HG03060 (cell line): ENCODE measurements at regions not wholly inside any gene's neighbourhood (a gene's known extent, or its start where the extent isn't known, plus 50 kb on each side); places are given as distances from the start of the nearest gene placed in this dataset.

Experiments
- ATAC-seq: cut with Tn5 transposase; IDR thresholded peaks from one replicate; pipeline ENCODE4 v1.9.1; 2021; ENCODE audit warnings: low read depth, moderate number of reproducible peaks; ENCODE audit not compliant: unreplicated experiment

GRCh38 chr16:79543219-79543618 is 57.3 kb downstream of the MAF start:
- ATAC-seq: no peak

DNA sequence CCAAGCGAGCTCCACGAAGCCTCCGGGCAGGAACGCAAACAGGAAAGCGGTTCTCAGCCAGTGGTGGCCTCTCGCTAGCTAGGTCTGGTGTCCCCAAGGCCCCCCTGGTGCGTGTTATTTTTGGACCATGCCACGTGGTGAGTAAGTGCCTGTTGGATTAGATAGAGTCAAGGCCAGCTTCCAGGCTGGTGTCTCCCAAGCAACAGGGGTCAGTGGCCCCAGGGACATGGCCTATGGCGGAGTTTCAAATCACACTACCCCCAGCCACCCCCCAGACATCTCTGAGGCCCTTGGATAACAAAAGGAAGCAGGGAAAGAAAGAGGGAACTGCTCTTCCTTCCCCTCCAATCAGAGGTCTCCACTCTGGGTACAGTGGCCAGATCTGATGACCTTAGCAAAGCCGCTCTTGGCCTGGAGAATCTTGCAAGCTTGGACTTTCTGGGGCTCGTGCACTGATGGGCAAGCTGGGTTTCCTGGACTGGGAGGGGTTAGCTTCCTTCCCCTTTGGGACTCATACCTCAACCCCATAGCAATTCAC is 58.2 kb downstream of the MAF start:
- ATAC-seq: no peak

GRCh38 chr16:79540825-79541595 is 59.5 kb downstream of the MAF start:
- ATAC-seq: no peak

DNA sequence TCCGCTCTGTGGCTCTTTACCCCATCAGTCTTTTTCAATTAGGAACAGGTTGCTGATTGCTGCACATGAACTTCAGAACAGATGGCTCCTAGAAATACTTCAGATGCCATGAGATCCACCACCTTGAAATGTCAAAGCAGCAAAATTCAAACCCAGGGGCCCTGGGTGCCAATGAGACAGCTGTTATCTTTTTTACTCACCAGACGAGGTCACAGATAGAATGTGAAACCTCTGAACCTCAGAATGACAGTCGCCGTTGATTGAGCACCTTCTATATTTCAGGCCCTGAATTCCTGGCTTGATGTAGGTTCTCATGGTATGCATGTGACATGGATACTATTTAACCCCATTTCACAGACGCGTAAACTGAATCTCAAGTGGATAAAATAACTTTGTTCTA is 63.0 kb downstream of the MAF start:
- no peak for ATAC-seq

GRCh38 chr16:79536958-79537357 is 63.6 kb downstream of the MAF start:
- ATAC-seq: no peak

DNA sequence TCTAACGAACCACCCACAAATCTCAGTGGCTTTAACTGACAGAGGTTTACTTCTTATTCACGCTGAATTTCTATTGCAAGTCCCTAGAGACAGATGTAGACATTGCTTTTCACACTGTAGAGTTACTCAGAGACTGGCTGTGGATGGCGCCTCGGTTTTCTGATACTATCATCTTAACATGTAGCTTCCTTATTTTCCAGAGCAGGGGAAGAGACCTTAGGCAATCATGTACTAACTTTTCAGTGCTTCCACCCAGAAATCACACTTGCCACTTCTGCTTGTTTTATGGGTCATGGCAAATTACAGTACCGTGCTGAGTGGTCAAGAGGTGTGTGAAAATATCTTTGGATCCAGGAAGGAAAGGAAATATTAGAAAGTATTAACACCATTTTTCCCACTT is 65.4 kb downstream of the MAF start:
- ATAC-seq: no peak

- ATAC-seq: no peak
Measured at GRCh38 chr16:79534143-79534542, 66.4 kb downstream of the MAF start.

DNA sequence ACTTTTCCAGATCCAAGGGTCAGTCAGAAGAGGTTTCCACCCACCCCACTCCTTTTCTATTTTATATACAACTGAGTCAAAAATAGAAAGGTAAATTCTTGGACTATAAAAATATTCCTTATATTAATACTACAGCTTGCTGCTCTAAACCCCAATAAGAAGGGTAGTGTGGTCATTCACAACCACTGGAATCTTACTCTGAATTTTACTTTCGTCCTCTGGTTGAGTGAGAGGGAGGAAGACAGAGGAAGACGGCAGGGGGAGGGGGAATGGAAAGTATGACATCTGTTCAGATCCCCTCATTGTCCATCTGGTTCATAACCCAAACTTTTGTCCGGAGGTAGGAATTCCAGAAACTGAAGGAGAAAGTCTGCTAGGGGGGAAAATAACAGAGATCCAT is 67.2 kb downstream of the MAF start:
- no peak for ATAC-seq

DNA sequence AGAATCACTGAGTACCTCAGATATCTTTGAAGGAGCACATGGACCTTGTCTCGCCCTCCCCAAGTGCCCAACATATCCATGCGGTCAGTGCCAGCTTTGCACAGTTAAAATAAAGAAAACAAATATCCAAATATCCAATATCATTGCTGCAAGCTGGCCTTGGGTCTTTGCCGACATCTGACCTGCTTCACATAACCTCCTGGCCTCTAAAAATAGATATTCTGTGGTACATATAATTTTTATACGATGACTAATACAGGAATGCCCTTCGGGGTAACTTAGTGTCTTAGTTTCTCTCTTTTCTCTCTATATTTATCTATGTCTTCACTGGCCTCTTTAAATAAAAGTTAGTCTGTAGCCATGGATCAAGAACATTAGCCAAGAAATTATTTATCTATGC is 67.8 kb downstream of the MAF start:
- ATAC-seq: no peak

- ATAC-seq: no peak
Measured at GRCh38 chr16:79532273-79532672, 68.3 kb downstream of the MAF start.

- ATAC-seq: no peak
Measured at GRCh38 chr16:79528338-79528737, 72.2 kb downstream of the MAF start.

- no peak for ATAC-seq
Measured at GRCh38 chr16:79523971-79524370, 76.6 kb downstream of the MAF start.

- no peak for ATAC-seq
Measured at GRCh38 chr16:79519448-79519847, 81.1 kb downstream of the MAF start.

GRCh38 chr16:79517156-79517555 is 83.4 kb downstream of the MAF start:
- ATAC-seq: no peak

GRCh38 chr16:79510879-79511278 is 89.7 kb downstream of the MAF start:
- ATAC-seq: no peak

GRCh38 chr16:79509906-79510305 is 90.6 kb downstream of the MAF start:
- ATAC-seq: no peak

GRCh38 chr16:79509211-79509631 is 91.3 kb downstream of the MAF start:
- no peak for ATAC-seq

- no peak for ATAC-seq
Measured at GRCh38 chr16:79508294-79508693, 92.2 kb downstream of the MAF start.

- no peak for ATAC-seq
Measured at GRCh38 chr16:79505344-79505743, 95.2 kb downstream of the MAF start.

DNA sequence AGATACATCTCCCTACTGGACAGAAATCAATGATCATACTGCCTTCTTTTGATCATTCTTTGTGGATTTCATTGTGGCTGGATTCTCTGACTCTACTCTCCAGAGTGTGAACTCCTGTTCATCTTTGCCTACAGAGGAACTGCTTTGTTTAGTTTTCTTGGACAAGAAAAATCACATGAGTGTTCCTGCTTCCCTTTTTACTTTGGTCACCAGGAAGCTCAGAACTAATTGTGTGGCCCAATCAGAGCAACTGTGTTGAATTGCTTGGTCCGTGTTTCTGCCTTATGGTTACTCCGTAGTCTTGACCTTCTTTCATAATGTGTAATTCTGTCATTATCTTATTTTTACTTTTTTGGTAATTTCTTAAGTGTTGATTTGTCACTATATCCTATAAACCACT is 97.0 kb downstream of the MAF start:
- ATAC-seq: no peak

- ATAC-seq: no peak
Measured at GRCh38 chr16:79501446-79501845, 99.1 kb downstream of the MAF start.

GRCh38 chr16:79500866-79501265 is 99.7 kb downstream of the MAF start:
- no peak for ATAC-seq
